ENCODE measurements at regions not wholly inside any gene's neighbourhood (a gene's known extent, or its start where the extent isn't known, plus 50 kb on each side); places are given as distances from the start of the nearest gene placed in this dataset.
A peak's percentile ranks its signal among the peaks of the same experiment; 100 is the strongest.

DNA sequence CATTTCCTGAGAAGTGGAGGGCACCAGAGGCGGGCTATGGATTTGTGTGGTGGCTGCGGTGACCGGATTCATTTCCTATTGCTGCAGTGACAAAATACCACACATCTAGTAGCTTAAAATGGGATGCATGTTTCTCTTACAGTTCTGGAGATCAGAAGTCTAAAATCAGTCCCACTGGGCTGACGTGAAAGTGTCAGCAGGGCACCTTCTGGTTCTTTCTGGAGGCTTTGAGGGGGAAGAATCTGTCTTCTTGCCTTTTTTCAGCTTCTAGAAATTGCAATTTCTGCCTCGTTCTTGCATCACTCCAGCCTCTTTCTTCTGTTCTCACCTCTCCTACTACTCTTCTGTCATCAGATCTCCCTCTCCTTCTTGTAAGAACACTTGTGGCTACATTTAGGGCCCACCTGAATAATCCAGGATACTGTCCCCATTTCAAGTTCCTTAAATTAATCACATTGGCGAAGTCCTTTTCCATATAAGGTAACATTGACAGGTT lies 111.2 kb downstream of the MARCHF4 start:
- ATAC-seq (no peak), DNase-seq (no peak)
- Histone ChIP-seq H3K27me3 (no peaks in the 10 kb centered on the region), H3K27ac (no peak overlapping the region), H3K4me1 (no peaks in the 10 kb centered on the region), H3K4me3 (no peak overlapping the region), H3K9me3 (no peaks in the 10 kb centered on the region), H3K36me3 (no peaks in the 10 kb centered on the region)
- intact Hi-C loops (cut with DNase I): no loop called here
- TF ChIP-seq, protein P1, sequence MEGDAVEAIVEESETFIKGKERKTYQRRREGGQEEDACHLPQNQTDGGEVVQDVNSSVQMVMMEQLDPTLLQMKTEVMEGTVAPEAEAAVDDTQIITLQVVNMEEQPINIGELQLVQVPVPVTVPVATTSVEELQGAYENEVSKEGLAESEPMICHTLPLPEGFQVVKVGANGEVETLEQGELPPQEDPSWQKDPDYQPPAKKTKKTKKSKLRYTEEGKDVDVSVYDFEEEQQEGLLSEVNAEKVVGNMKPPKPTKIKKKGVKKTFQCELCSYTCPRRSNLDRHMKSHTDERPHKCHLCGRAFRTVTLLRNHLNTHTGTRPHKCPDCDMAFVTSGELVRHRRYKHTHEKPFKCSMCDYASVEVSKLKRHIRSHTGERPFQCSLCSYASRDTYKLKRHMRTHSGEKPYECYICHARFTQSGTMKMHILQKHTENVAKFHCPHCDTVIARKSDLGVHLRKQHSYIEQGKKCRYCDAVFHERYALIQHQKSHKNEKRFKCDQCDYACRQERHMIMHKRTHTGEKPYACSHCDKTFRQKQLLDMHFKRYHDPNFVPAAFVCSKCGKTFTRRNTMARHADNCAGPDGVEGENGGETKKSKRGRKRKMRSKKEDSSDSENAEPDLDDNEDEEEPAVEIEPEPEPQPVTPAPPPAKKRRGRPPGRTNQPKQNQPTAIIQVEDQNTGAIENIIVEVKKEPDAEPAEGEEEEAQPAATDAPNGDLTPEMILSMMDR (IDR thresholded peaks at IDR 0.05): no peak

DNA sequence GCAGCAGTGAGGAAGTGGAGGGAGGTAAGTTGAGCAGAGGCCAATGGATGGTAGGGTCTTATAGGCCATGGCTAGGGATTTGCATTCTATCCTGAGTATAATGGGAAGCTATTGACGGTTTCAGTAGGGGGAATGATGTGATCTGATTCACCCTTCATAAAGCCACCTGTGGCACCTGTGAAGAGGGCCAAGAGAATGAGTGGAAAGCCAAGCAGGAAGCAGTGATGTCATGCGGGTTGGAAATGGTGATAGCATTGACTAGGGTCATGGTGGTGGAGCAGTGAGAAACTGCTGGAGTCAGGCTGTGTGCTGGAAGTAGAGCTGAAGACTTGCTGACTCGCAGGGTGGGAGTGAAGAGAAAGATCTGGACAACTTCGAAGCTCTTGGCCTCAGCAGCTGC lies 111.7 kb downstream of the MARCHF4 start:
- H3K36me3 ChIP-seq: no peaks in the 10 kb centered on the region
- DNase-seq (no peak), ATAC-seq (no peak)
- H3K9me3 ChIP-seq: no peaks in the 10 kb centered on the region
- TF ChIP-seq, protein P1 (IDR thresholded peaks at IDR 0.05): no peak
- no peak overlapping the region for H3K4me3 ChIP-seq
- H3K27ac ChIP-seq: no peak overlapping the region
- intact Hi-C loops (cut with DNase I): no loop called here
- no peaks in the 10 kb centered on the region for H3K4me1 ChIP-seq
- no peaks in the 10 kb centered on the region for H3K27me3 ChIP-seq

DNA sequence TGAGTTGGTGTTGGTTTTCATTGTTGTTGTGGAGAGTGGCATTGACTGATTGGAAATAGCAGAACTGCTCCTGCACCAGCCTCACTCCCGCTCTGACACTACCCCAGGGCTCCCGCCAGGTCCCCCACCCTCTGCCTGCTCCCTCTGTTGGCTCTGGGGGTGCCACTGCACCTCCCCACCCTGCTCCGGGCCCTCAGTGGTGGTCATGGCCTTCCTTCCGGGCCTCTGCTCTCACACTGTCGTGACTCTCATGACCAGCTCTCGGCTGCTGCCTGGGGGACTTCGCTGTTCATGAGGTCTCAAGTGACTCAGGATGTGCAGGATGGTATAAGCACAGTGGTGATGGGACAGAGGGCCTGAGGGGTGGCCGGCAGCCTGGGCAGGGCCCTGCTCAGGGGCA lies 113.2 kb downstream of the MARCHF4 start:
- intact Hi-C loops (cut with DNase I): no loop called here
- no peak overlapping the region for H3K4me3 ChIP-seq
- no peaks in the 10 kb centered on the region for H3K27me3 ChIP-seq
- DNase-seq: no peak
- ATAC-seq: peak; percentile 24
- TF ChIP-seq, protein P1 (IDR thresholded peaks at IDR 0.05): no peak
- no peak overlapping the region for H3K27ac ChIP-seq
- no peaks in the 10 kb centered on the region for H3K36me3 ChIP-seq
- no peaks in the 10 kb centered on the region for H3K9me3 ChIP-seq
- H3K4me1 ChIP-seq: no peaks in the 10 kb centered on the region

DNA sequence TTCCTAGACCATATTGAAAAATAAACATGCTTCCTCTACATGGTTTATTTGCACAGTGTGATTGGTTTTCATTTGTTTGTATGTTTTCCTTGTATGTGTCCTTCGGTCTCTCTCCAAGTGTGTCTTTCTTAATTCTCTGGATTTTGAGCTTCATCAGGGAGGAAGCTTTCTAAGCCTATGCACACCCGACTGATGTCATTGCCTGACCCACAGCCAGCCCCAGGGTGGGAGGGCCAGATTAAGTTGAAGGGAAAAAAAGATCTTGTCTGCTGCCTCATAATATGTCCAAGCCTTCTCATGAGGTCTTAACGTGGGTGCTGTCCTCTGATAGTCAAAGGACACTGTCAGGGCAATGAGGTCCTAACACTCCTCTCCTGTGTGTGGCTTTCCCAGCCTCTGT lies 115.2 kb downstream of the MARCHF4 start:
- Histone ChIP-seq H3K27ac (no peak overlapping the region), H3K4me3 (no peak overlapping the region), H3K9me3 (no peaks in the 10 kb centered on the region), H3K4me1 (no peaks in the 10 kb centered on the region), H3K36me3 (no peaks in the 10 kb centered on the region), H3K27me3 (no peaks in the 10 kb centered on the region)
- ATAC-seq: no peak
- no peak for DNase-seq
- intact Hi-C loops (cut with DNase I): no loop called here
- TF ChIP-seq, protein P1 (IDR thresholded peaks at IDR 0.05): no peak

All from upper lobe of right lung (tissue), 1 donor.